H9 (cell line): ENCODE measurements at regions not wholly inside any gene's neighbourhood (a gene's known extent, or its start where the extent isn't known, plus 50 kb on each side); places are given as distances from the start of the nearest gene placed in this dataset.

Experiments used
- DNase-seq: peaks from one replicate; pipeline ENCODE4 v3.0.0-alpha.2; 2017
- H2AFZ ChIP-seq: one replicate; pipeline ENCODE4 v1.6.1; 2013; ENCODE audit warnings: mild to moderate bottlenecking, low read length, control low read depth, moderate library complexity
- H2AK5ac ChIP-seq: 2 replicates; pipeline ENCODE4 v1.6.1; 2013; ENCODE audit warnings: low read length, control low read depth, mixed read lengths; ENCODE audit not compliant: insufficient read length
- H2BK120ac ChIP-seq: one replicate; pipeline ENCODE4 v1.6.1; 2013; ENCODE audit warnings: low read depth, mild to moderate bottlenecking, low read length, control low read depth, inconsistent platforms; ENCODE audit not compliant: poor library complexity, severe bottlenecking
- H2BK12ac ChIP-seq: 2 replicates; pipeline ENCODE4 v1.6.1; 2013; ENCODE audit warnings: low read length, control low read depth, mixed read lengths, low read depth; ENCODE audit not compliant: insufficient read length
- H2BK15ac ChIP-seq: 2 replicates; pipeline ENCODE4 v1.6.1; 2013; ENCODE audit warnings: low read depth, low read length, control low read depth
- H2BK20ac ChIP-seq: one replicate; pipeline ENCODE4 v1.6.1; 2013; ENCODE audit warnings: low read depth, mild to moderate bottlenecking, low read length, control low read depth, inconsistent platforms; ENCODE audit not compliant: poor library complexity, severe bottlenecking
- H2BK5ac ChIP-seq: 2 replicates; pipeline ENCODE4 v1.6.1; 2013; ENCODE audit warnings: low read length, control low read depth, mixed read lengths; ENCODE audit not compliant: insufficient read length
- H3K14ac ChIP-seq: 2 replicates; pipeline ENCODE4 v1.6.1; 2013; ENCODE audit warnings: low read length, control low read depth; ENCODE audit not compliant: insufficient read depth
- H3K18ac ChIP-seq: 2 replicates; pipeline ENCODE4 v1.6.1; 2013; ENCODE audit warnings: low read depth, mild to moderate bottlenecking, mixed read lengths, low read length, control low read depth; ENCODE audit not compliant: insufficient read length
- H3K23ac ChIP-seq: 2 replicates; pipeline ENCODE4 v1.6.1; 2013; ENCODE audit warnings: low read length, control low read depth, mixed read lengths, low read depth; ENCODE audit not compliant: insufficient read length
- H3K23me2 ChIP-seq: 2 replicates; pipeline ENCODE4 v1.6.1; 2013; ENCODE audit warnings: low read depth, mild to moderate bottlenecking, mixed read lengths, low read length, control low read depth; ENCODE audit not compliant: insufficient read length, poor library complexity, severe bottlenecking
- H3K27ac ChIP-seq: 2 replicates; pipeline ENCODE4 v1.5.1; 2013; ENCODE audit warnings: low read length, control low read depth, mixed read lengths, low read depth; ENCODE audit not compliant: insufficient read length
- H3K27me3 ChIP-seq: 2 replicates; pipeline ENCODE4 v1.6.1; 2013; ENCODE audit warnings: low read length, control low read depth, inconsistent platforms; ENCODE audit not compliant: insufficient read depth
- H3K4ac ChIP-seq: 2 replicates; pipeline ENCODE4 v1.6.1; 2013; ENCODE audit warnings: low read depth, mild to moderate bottlenecking, control low read depth, inconsistent platforms, low read length, moderate library complexity
- H3K4me1 ChIP-seq: 2 replicates; pipeline ENCODE4 v1.6.1; 2013; ENCODE audit warnings: low read length, control low read depth, inconsistent platforms; ENCODE audit not compliant: insufficient read depth
- H3K4me2 ChIP-seq: 2 replicates; pipeline ENCODE4 v1.6.1; 2013; ENCODE audit warnings: low read length, control low read depth, mixed read lengths; ENCODE audit not compliant: insufficient read length, insufficient read depth
- H3K56ac ChIP-seq: 2 replicates; pipeline ENCODE4 v1.6.1; 2013; ENCODE audit warnings: low read depth, mild to moderate bottlenecking, mixed read lengths, low read length, control low read depth; ENCODE audit not compliant: insufficient read length
- H3K79me1 ChIP-seq: 2 replicates; pipeline ENCODE4 v1.6.1; 2013; ENCODE audit warnings: low read depth, mild to moderate bottlenecking, moderate library complexity, low read length, control low read depth, inconsistent platforms; ENCODE audit not compliant: insufficient read depth, poor library complexity, severe bottlenecking
- H3K79me2 ChIP-seq: 2 replicates; pipeline ENCODE4 v1.6.1; 2013; ENCODE audit warnings: low read length, control low read depth, inconsistent platforms; ENCODE audit not compliant: insufficient read depth
- H3K9ac ChIP-seq: 2 replicates; pipeline ENCODE4 v1.6.1; 2013; ENCODE audit warnings: low read length, control low read depth, mixed read lengths; ENCODE audit not compliant: insufficient read length; ENCODE audit errors: extremely low read depth
- H3K9me3 ChIP-seq: one replicate; pipeline ENCODE4 v1.6.1; 2013; ENCODE audit warnings: low read depth, low read length, inconsistent platforms; ENCODE audit not compliant: control insufficient read depth
- H3T11ph ChIP-seq: one replicate; pipeline ENCODE4 v1.6.1; 2013; ENCODE audit warnings: mild to moderate bottlenecking, low read length, control low read depth, inconsistent platforms
- H4K20me1 ChIP-seq: one replicate; pipeline ENCODE4 v1.6.1; 2013; ENCODE audit not compliant: control insufficient read depth, insufficient read length, insufficient read depth
- H4K5ac ChIP-seq: 2 replicates; pipeline ENCODE4 v1.6.1; 2013; ENCODE audit warnings: low read depth, mild to moderate bottlenecking, mixed read lengths, low read length, control low read depth; ENCODE audit not compliant: insufficient read length
- H4K8ac ChIP-seq: replicated peaks from 2 replicates; pipeline ENCODE4 v1.6.1; 2013; ENCODE audit warnings: low read length, control low read depth, mixed read lengths, low read depth; ENCODE audit not compliant: insufficient read length
- H4K91ac ChIP-seq: 2 replicates; pipeline ENCODE4 v1.6.1; 2013; ENCODE audit warnings: low read depth, mild to moderate bottlenecking, moderate library complexity, mixed read lengths, low read length, control low read depth; ENCODE audit not compliant: insufficient read length
- H3K27ac Mint-ChIP-seq, 3 experiments: 2 replicates in 2 of 3; 3 replicates in 1 of 3; pipeline ENCODE4 v1.8.0; 2020 to 2021; ENCODE audit warnings: mixed read lengths in 3 of 3, mild to moderate bottlenecking in 1 of 3, moderate library complexity in 1 of 3
- H3K27me3 Mint-ChIP-seq: 2 replicates; pipeline ENCODE4 v1.8.0; 2021; ENCODE audit warnings: low read depth, mild to moderate bottlenecking, moderate library complexity, mixed read lengths
- H3K36me3 Mint-ChIP-seq, 3 experiments: 2 replicates in 2 of 3; 3 replicates in 1 of 3; pipeline ENCODE4 v1.8.0; 2020 to 2021; ENCODE audit warnings: low read depth in 3 of 3, mixed read lengths in 3 of 3; ENCODE audit not compliant: insufficient read depth in 1 of 3
- H3K4me1 Mint-ChIP-seq, 2 experiments: 2 replicates each; pipeline ENCODE4 v1.8.0; 2020; ENCODE audit warnings: mixed read lengths in 2 of 2
- H3K4me3 Mint-ChIP-seq, 2 experiments: 2 replicates in 1 of 2; 3 replicates in 1 of 2; pipeline ENCODE4 v1.8.0; 2020 to 2021; ENCODE audit warnings: mild to moderate bottlenecking in 2 of 2, mixed read lengths in 2 of 2, moderate library complexity in 1 of 2
- H3K9me3 Mint-ChIP-seq, 2 experiments: 2 replicates in 1 of 2; 3 replicates in 1 of 2; pipeline ENCODE4 v1.8.0; 2020; ENCODE audit warnings: mild to moderate bottlenecking in 2 of 2, mixed read lengths in 2 of 2, moderate library complexity in 1 of 2
- WGBS: extraction: QIAGEN DNeasy Blood & Tissue Kit; methylation state at CpG from one replicate; pipeline ENCODE4 v1.1.7; 2013; ENCODE audit warnings: missing lambda C conversion rate, low lambda C conversion rate, mixed read lengths; ENCODE audit not compliant: insufficient read length; ENCODE audit errors: extremely low coverage; 5-methylcytosine and 5-hydroxymethylcytosine counted together
- TF ChIP-seq, protein P1 (sequence below): fragments of 200-600 bp; sonication (generic); conservative IDR thresholded peaks from 3 replicates; pipeline ENCODE4 v1.8.0; 2021; ENCODE audit warnings: antibody characterized with exemption, mild to moderate bottlenecking

- Histone ChIP-seq H3K23me2 (no peaks in the 10 kb centered on the region), H4K91ac (no peak overlapping the region), H3K14ac (no peak overlapping the region), H3K18ac (no peak overlapping the region), H3K4me1 (no peaks in the 10 kb centered on the region), H2AFZ (no peak overlapping the region), H2AK5ac (no peak overlapping the region), H3K4me2 (no peak overlapping the region), H3K23ac (no peak overlapping the region), H3K79me2 (peaks cover 2% of the 10 kb centered on the region; the same call in 1 of the 2 replicates), H2BK5ac (no peak overlapping the region), H3K56ac (no peak overlapping the region), H3K4ac (no peak overlapping the region), H3K9ac (no peak overlapping the region), H2BK120ac (no peak overlapping the region), H3K27ac (no peak overlapping the region), H2BK20ac (no peak overlapping the region), H4K8ac (no peak overlapping the region), H3K79me1 (no peaks in the 10 kb centered on the region), H4K5ac (no peak overlapping the region), H3K9me3 (no peaks in the 10 kb centered on the region), H2BK12ac (no peak overlapping the region), H3K27me3 (no peaks in the 10 kb centered on the region), H3T11ph (no peak overlapping the region), H4K20me1 (no peaks in the 10 kb centered on the region), H2BK15ac (no peak overlapping the region)
- DNase-seq, result no peak
- no peaks in the 10 kb centered on the region for H3K4me1 Mint-ChIP-seq
- H3K27me3 Mint-ChIP-seq, result no peaks in the 10 kb centered on the region
- H3K27ac Mint-ChIP-seq, result no peak overlapping the region
- no CpG with 5 or more reads among the region's 3 CpGs for WGBS
- no peak overlapping the region for H3K4me3 Mint-ChIP-seq
- TF ChIP-seq, protein P1, sequence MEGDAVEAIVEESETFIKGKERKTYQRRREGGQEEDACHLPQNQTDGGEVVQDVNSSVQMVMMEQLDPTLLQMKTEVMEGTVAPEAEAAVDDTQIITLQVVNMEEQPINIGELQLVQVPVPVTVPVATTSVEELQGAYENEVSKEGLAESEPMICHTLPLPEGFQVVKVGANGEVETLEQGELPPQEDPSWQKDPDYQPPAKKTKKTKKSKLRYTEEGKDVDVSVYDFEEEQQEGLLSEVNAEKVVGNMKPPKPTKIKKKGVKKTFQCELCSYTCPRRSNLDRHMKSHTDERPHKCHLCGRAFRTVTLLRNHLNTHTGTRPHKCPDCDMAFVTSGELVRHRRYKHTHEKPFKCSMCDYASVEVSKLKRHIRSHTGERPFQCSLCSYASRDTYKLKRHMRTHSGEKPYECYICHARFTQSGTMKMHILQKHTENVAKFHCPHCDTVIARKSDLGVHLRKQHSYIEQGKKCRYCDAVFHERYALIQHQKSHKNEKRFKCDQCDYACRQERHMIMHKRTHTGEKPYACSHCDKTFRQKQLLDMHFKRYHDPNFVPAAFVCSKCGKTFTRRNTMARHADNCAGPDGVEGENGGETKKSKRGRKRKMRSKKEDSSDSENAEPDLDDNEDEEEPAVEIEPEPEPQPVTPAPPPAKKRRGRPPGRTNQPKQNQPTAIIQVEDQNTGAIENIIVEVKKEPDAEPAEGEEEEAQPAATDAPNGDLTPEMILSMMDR, result no peak
- no peaks in the 10 kb centered on the region; a peak in 1 of 5 replicates for H3K9me3 Mint-ChIP-seq
- no peaks in the 10 kb centered on the region for H3K36me3 Mint-ChIP-seq
Measured at GRCh38 chr6:156449569-156449968, 327.6 kb upstream of the ARID1B start.
